Ovary (tissue), 7 donors: ENCODE measurements at regions not wholly inside any gene's neighbourhood (a gene's known extent, or its start where the extent isn't known, plus 50 kb on each side); places are given as distances from the start of the nearest gene placed in this dataset.

Experiments
- DNase-seq, 5 donors: peaks; one replicate each; pipeline ENCODE4 v3.0.0-alpha.2; 2019 to 2020
- H3K27ac ChIP-seq, 2 donors: fragments of 200-600 bp; one replicate each; pipeline versions ENCODE4 v1.5.1 to v1.8.0; 2019 to 2022
- H3K27me3 ChIP-seq: fragments of 200-600 bp; one replicate; pipeline ENCODE4 v1.8.0; 2022
- H3K36me3 ChIP-seq: fragments of 200-600 bp; sonication (generic); one replicate; pipeline ENCODE4 v1.5.1; 2019
- H3K4me1 ChIP-seq: one replicate; pipeline ENCODE4 v1.8.1; 2013; ENCODE audit warnings: mild to moderate bottlenecking, moderate library complexity; ENCODE audit not compliant: insufficient read depth
- H3K4me3 ChIP-seq: fragments of 200-600 bp; sonication (generic); one replicate; pipeline ENCODE4 v1.5.1; 2017
- H3K9me3 ChIP-seq, 2 donors: fragments of 200-600 bp in 1 of 2; sonication (generic) in 1 of 2; one replicate each; pipeline versions ENCODE4 v1.5.1 to v1.8.1; 2013 to 2019; ENCODE audit warnings: mild to moderate bottlenecking in 1 of 2, moderate library complexity in 1 of 2
- CTCF ChIP-seq, 3 donors: fragments of 450-650 bp in 2 of 3; fragments of 200-600 bp in 1 of 3; IDR thresholded peaks; one replicate each; pipeline versions ENCODE4 v1.5.1 to v1.8.0; 2016 to 2022; ENCODE audit warnings: antibody characterized with exemption in 3 of 3, mild to moderate bottlenecking in 1 of 3
- EP300 ChIP-seq: sonication (generic); formaldehyde crosslinking; IDR thresholded peaks from one replicate; pipeline ENCODE4 v1.6.1; 2017; ENCODE audit warnings: antibody characterized with exemption
- POLR2A ChIP-seq: fragments of 450-650 bp; IDR thresholded peaks from one replicate; pipeline ENCODE4 v1.6.1; 2017; ENCODE audit warnings: antibody characterized with exemption, mild to moderate bottlenecking, moderate library complexity
- WGBS, 3 donors: extraction: QIAGEN DNeasy Blood & Tissue Kit in 1 of 3; methylation state at CpG; one replicate each; pipeline versions ENCODE4 v1.1.5 to v1.1.7; 2013 to 2017; 5-methylcytosine and 5-hydroxymethylcytosine counted together
- intact Hi-C, 4 donors: fragments of 100-400 bp; cut with DNase I; formaldehyde crosslinking; loops; one replicate each; pipeline versions ENCODE4 v1.11.0 to v1.15.1; 2022 to 2023
- donor health status: DM: no; HTN: no; CAD: no; lungs with moderate emphysema.
- donor health status: DM: no; HTN: no; CAD: no.
- donor health status: Bipolar disorder and iron deficiency.
- donor health status: DM: no; HTN: no; CAD: no.
- donor health status: DM: yes; HTN: yes; CAD: no.

GRCh38 chr21:22903851-22904250, 1905.6 kb downstream of the NCAM2 start:
- Histone ChIP-seq H3K27me3 (no peaks in the 10 kb centered on the region), H3K4me3 (no peak overlapping the region), H3K4me1 (no peaks in the 10 kb centered on the region), H3K9me3 (no peaks in the 10 kb centered on the region), H3K36me3 (no peaks in the 10 kb centered on the region), H3K27ac (no peak overlapping the region)
- DNase-seq: no peak
- TF ChIP-seq EP300: no peak
- TF ChIP-seq POLR2A: no peak
- TF ChIP-seq CTCF (IDR thresholded peaks at IDR 0.05): no peak
- intact Hi-C loops: no loop called here

- Histone ChIP-seq H3K27ac (no peak overlapping the region), H3K36me3 (no peaks in the 10 kb centered on the region), H3K27me3 (no peaks in the 10 kb centered on the region), H3K4me3 (no peak overlapping the region), H3K9me3 (no peaks in the 10 kb centered on the region), H3K4me1 (no peaks in the 10 kb centered on the region)
- DNase-seq: no peak
- TF ChIP-seq EP300 (no peak), POLR2A (no peak), CTCF (IDR thresholded peaks at IDR 0.05) (no peak)
- WGBS, 3 donors: 77 to 78% (median 78%) methylated on average over 4 of the region's 4 CpGs
- intact Hi-C loops: no loop called here
Measured at GRCh38 chr21:22904385-22904784, 1906.2 kb downstream of the NCAM2 start.

- WGBS, 3 donors: 85 to 90% (median 86%) methylated on average over 1 of the region's 1 CpG
- intact Hi-C loops: no loop called here
- Histone ChIP-seq H3K27ac (no peak overlapping the region), H3K4me3 (no peak overlapping the region), H3K9me3 (no peaks in the 10 kb centered on the region), H3K36me3 (no peaks in the 10 kb centered on the region), H3K27me3 (no peaks in the 10 kb centered on the region), H3K4me1 (no peaks in the 10 kb centered on the region)
- no peak for DNase-seq
- TF ChIP-seq EP300 (no peak), CTCF (IDR thresholded peaks at IDR 0.05) (no peak), POLR2A (no peak)
Measured at GRCh38 chr21:22925032-22925431, 1926.8 kb downstream of the NCAM2 start.

- no peaks in the 10 kb centered on the region for H3K4me1 ChIP-seq
Measured at GRCh38 chr21:22927469-22927868, 1929.3 kb downstream of the NCAM2 start.

More at GRCh38 chr21:22927469-22927868, 1929.3 kb downstream of the NCAM2 start:
- DNase-seq: no peak
- H3K27me3 ChIP-seq: peaks cover 2% of the 10 kb centered on the region
- no peak for TF ChIP-seq CTCF (IDR thresholded peaks at IDR 0.05)
- H3K9me3 ChIP-seq: no peaks in the 10 kb centered on the region
- no peak overlapping the region for H3K27ac ChIP-seq
- no peak overlapping the region for H3K4me3 ChIP-seq
- intact Hi-C loops: no loop called here
- no peaks in the 10 kb centered on the region for H3K36me3 ChIP-seq
- WGBS, 3 donors: 61 to 76% (median 76%) methylated on average over 2 of the region's 2 CpGs
